Mesenchymal stem cell (in vitro differentiated cells and primary cell): ENCODE measurements at regions not wholly inside any gene's neighbourhood (a gene's known extent, or its start where the extent isn't known, plus 50 kb on each side); places are given as distances from the start of the nearest gene placed in this dataset.
"Not testable (repeated sequence)": the region's sequence is repeated elsewhere in the genome, so short reads cannot be mapped to it uniquely, and the experiment has no call there.

Source experiments
- DNase-seq: peaks from one replicate; pipeline ENCODE4 v3.0.0-alpha.2; 2013
- H2AFZ ChIP-seq: one replicate; pipeline ENCODE4 v1.6.1; 2013; ENCODE audit warnings: low read depth, mild to moderate bottlenecking, control low read depth, inconsistent platforms, low read length, moderate library complexity
- H2AK5ac ChIP-seq: 2 replicates; pipeline ENCODE4 v1.6.1; 2013; ENCODE audit warnings: low read length, moderate library complexity, mild to moderate bottlenecking, inconsistent platforms; ENCODE audit not compliant: severe bottlenecking
- H2BK120ac ChIP-seq: one replicate; pipeline ENCODE4 v1.6.1; 2013; ENCODE audit warnings: low read depth, mild to moderate bottlenecking, inconsistent platforms, low read length, moderate library complexity
- H2BK12ac ChIP-seq, 2 experiments: one replicate each; pipeline ENCODE4 v1.6.1; 2013; ENCODE audit warnings: inconsistent platforms in 2 of 2, low read length in 2 of 2, mild to moderate bottlenecking in 2 of 2, moderate library complexity in 2 of 2, control low read depth in 1 of 2
- H2BK15ac ChIP-seq: one replicate; pipeline ENCODE4 v1.6.1; 2013; ENCODE audit warnings: mild to moderate bottlenecking, low read depth, inconsistent platforms; ENCODE audit not compliant: poor library complexity, severe bottlenecking
- H2BK5ac ChIP-seq: 2 replicates; pipeline ENCODE4 v1.6.1; 2013; ENCODE audit warnings: low read depth, mild to moderate bottlenecking, low read length, control low read depth, inconsistent platforms; ENCODE audit not compliant: poor library complexity, severe bottlenecking
- H3K14ac ChIP-seq, 2 experiments: one replicate each; pipeline ENCODE4 v1.6.1; 2013; ENCODE audit warnings: inconsistent platforms in 2 of 2, low read length in 2 of 2, control low read depth in 1 of 2, mild to moderate bottlenecking in 1 of 2, moderate library complexity in 1 of 2
- H3K18ac ChIP-seq, 2 experiments: one replicate each; pipeline ENCODE4 v1.6.1; 2013; ENCODE audit warnings: inconsistent platforms in 2 of 2, low read length in 2 of 2, control low read depth in 1 of 2, low read depth in 1 of 2, mild to moderate bottlenecking in 1 of 2
- H3K23ac ChIP-seq, 2 experiments: one replicate each; pipeline ENCODE4 v1.6.1; 2013; ENCODE audit warnings: inconsistent platforms in 2 of 2, low read length in 2 of 2, mild to moderate bottlenecking in 2 of 2, moderate library complexity in 2 of 2, control low read depth in 1 of 2
- H3K27ac ChIP-seq: 2 replicates; pipeline ENCODE4 v1.5.1; 2013; ENCODE audit warnings: mild to moderate bottlenecking, moderate library complexity, low read length, control low read depth, inconsistent platforms; ENCODE audit not compliant: poor library complexity, severe bottlenecking
- H3K27me3 ChIP-seq, 2 experiments: 2 replicates each; pipeline versions ENCODE4 v1.6.1 to v1.7.0; 2013; ENCODE audit warnings: low read length in 2 of 2, mild to moderate bottlenecking in 2 of 2, moderate library complexity in 2 of 2, control low read depth in 1 of 2, inconsistent platforms in 1 of 2; ENCODE audit not compliant: control insufficient read depth in 1 of 2, insufficient read depth in 1 of 2
- H3K36me3 ChIP-seq, 2 experiments: 2 replicates each; pipeline versions ENCODE4 v1.6.1 to v1.7.0; 2013; ENCODE audit warnings: low read length in 2 of 2, control low read depth in 1 of 2, inconsistent platforms in 1 of 2, low read depth in 1 of 2, mild to moderate bottlenecking in 1 of 2; ENCODE audit not compliant: insufficient read depth in 2 of 2, control insufficient read depth in 1 of 2
- H3K4ac ChIP-seq, 2 experiments: one replicate each; pipeline ENCODE4 v1.6.1; 2013; ENCODE audit warnings: inconsistent platforms in 2 of 2, low read length in 2 of 2, mild to moderate bottlenecking in 2 of 2, moderate library complexity in 2 of 2, control low read depth in 1 of 2, low read depth in 1 of 2
- H3K4me1 ChIP-seq: 2 replicates; pipeline ENCODE4 v1.6.1; 2013; ENCODE audit warnings: low read depth, low read length, control low read depth; ENCODE audit not compliant: control insufficient read depth, insufficient read depth
- H3K4me2 ChIP-seq: 2 replicates; pipeline ENCODE4 v1.6.1; 2013; ENCODE audit warnings: low read length, mild to moderate bottlenecking, inconsistent platforms; ENCODE audit not compliant: poor library complexity, severe bottlenecking
- H3K4me3 ChIP-seq, 2 experiments: 2 replicates each; pipeline versions ENCODE4 v1.5.1 to v1.7.0; 2013; ENCODE audit warnings: low read length in 2 of 2, mild to moderate bottlenecking in 2 of 2, control low read depth in 1 of 2, low read depth in 1 of 2; ENCODE audit not compliant: insufficient read depth in 1 of 2
- H3K79me1 ChIP-seq: replicated peaks from 2 replicates; pipeline ENCODE4 v1.6.1; 2013; ENCODE audit warnings: mild to moderate bottlenecking, control low read depth, low read length, inconsistent platforms; ENCODE audit not compliant: poor library complexity, severe bottlenecking
- H3K9ac ChIP-seq: 2 replicates; pipeline ENCODE4 v1.7.0; 2013; ENCODE audit warnings: mild to moderate bottlenecking, low read length, moderate library complexity
- H3K9me3 ChIP-seq: 2 replicates; pipeline ENCODE4 v1.7.0; 2013; ENCODE audit warnings: mild to moderate bottlenecking, low read length; ENCODE audit not compliant: control insufficient read depth
- H4K8ac ChIP-seq: one replicate; pipeline ENCODE4 v1.6.1; 2013; ENCODE audit warnings: inconsistent platforms, mild to moderate bottlenecking, low read length, moderate library complexity
- H4K91ac ChIP-seq: one replicate; pipeline ENCODE4 v1.6.1; 2013; ENCODE audit warnings: mild to moderate bottlenecking, low read length, inconsistent platforms
- WGBS: methylation state at CpG from one replicate; pipeline ENCODE4 v1.1.7; 2013; ENCODE audit warnings: mixed read lengths; 5-methylcytosine and 5-hydroxymethylcytosine counted together

- H3K27me3 ChIP-seq, result peaks cover 0 to 4% of the 10 kb centered on the region in 2 experiments
- no peak overlapping the region for H3K9ac ChIP-seq
- no peak overlapping the region for H3K4ac ChIP-seq
- H4K8ac ChIP-seq, result no peak overlapping the region
- H2BK5ac ChIP-seq, result no peak overlapping the region
- H3K27ac ChIP-seq, result no peak overlapping the region
- H3K36me3 ChIP-seq, result no peaks in the 10 kb centered on the region
- no peaks in the 10 kb centered on the region for H3K4me1 ChIP-seq
- H3K4me2 ChIP-seq, result no peak overlapping the region
- no peak overlapping the region for H2AK5ac ChIP-seq
- no peak overlapping the region for H3K23ac ChIP-seq
- no peak overlapping the region for H2BK12ac ChIP-seq
- 96% methylated on average over 4 of the region's 4 CpGs for WGBS
- no peak overlapping the region for H3K18ac ChIP-seq
- H3K14ac ChIP-seq, result no peak overlapping the region
- H3K9me3 ChIP-seq, result no peaks in the 10 kb centered on the region
- no peak overlapping the region for H3K4me3 ChIP-seq
- no peaks in the 10 kb centered on the region for H3K79me1 ChIP-seq
- H2BK15ac ChIP-seq, result no peak overlapping the region
- no peak overlapping the region for H2AFZ ChIP-seq
- DNase-seq, result no peak
- no peak overlapping the region for H4K91ac ChIP-seq
- no peak overlapping the region for H2BK120ac ChIP-seq
Measured at GRCh38 chr2:88396209-88396608, 56.3 kb downstream of the FOXI3 start.

DNA sequence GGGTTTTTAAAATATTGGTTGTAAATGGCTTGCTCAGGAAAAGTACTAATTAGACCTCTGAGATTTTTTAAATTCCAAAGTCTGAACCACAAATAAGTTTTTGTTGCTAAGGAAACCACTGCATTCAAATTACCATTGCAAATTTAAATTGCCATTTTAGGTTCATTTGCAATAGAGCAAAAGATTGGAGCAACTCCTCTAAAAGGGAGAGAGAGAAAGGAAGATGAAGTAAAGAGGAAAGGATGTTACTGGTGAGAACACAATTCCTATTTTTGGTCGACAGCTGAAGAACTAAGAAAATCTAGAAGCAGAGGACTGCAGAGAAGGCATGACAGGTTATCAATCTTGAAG, 74.9 kb downstream of the FOXI3 start:
- no peak overlapping the region for H2BK5ac ChIP-seq
- H2BK120ac ChIP-seq, result no peak overlapping the region
- H3K14ac ChIP-seq, result no peak overlapping the region
- no peak overlapping the region for H2BK12ac ChIP-seq
- no peaks in the 10 kb centered on the region for H3K79me1 ChIP-seq
- no peaks in the 10 kb centered on the region for H3K27me3 ChIP-seq
- H3K4ac ChIP-seq, result no peak overlapping the region
- H2AFZ ChIP-seq, result no peak overlapping the region
- no peak overlapping the region for H3K4me2 ChIP-seq
- no peaks in the 10 kb centered on the region for H3K4me1 ChIP-seq
- no peak overlapping the region for H3K18ac ChIP-seq
- no peak overlapping the region for H3K9ac ChIP-seq
- no peak overlapping the region for H3K23ac ChIP-seq
- H4K91ac ChIP-seq, result no peak overlapping the region
- H3K36me3 ChIP-seq, result no peaks in the 10 kb centered on the region
- 50% methylated on average over 1 of the region's 1 CpG for WGBS
- no peak for DNase-seq
- no peak overlapping the region for H3K27ac ChIP-seq
- H2AK5ac ChIP-seq, result no peak overlapping the region
- H2BK15ac ChIP-seq, result no peak overlapping the region
- no peak overlapping the region for H4K8ac ChIP-seq
- peaks cover 3% of the 10 kb centered on the region for H3K9me3 ChIP-seq
- no peak overlapping the region for H3K4me3 ChIP-seq

- Histone ChIP-seq H2BK5ac (no peak overlapping the region), H2BK15ac (no peak overlapping the region), H3K23ac (no peak overlapping the region), H4K8ac (no peak overlapping the region), H2AFZ (no peak overlapping the region), H3K4me3 (no peak overlapping the region), H2BK12ac (no peak overlapping the region), H3K14ac (no peak overlapping the region), H3K9me3 (peaks cover 3% of the 10 kb centered on the region), H3K79me1 (no peaks in the 10 kb centered on the region), H2BK120ac (no peak overlapping the region), H3K9ac (no peak overlapping the region), H3K27me3 (no peaks in the 10 kb centered on the region), H3K4ac (no peak overlapping the region), H4K91ac (no peak overlapping the region), H3K27ac (no peak overlapping the region), H3K4me1 (no peaks in the 10 kb centered on the region), H3K4me2 (no peak overlapping the region), H3K36me3 (no peaks in the 10 kb centered on the region), H3K18ac (no peak overlapping the region), H2AK5ac (no peak overlapping the region)
- 36% methylated on average over 1 of the region's 3 CpGs for WGBS
- no peak for DNase-seq
Measured at GRCh38 chr2:88372042-88372441, 80.5 kb downstream of the FOXI3 start.

DNA sequence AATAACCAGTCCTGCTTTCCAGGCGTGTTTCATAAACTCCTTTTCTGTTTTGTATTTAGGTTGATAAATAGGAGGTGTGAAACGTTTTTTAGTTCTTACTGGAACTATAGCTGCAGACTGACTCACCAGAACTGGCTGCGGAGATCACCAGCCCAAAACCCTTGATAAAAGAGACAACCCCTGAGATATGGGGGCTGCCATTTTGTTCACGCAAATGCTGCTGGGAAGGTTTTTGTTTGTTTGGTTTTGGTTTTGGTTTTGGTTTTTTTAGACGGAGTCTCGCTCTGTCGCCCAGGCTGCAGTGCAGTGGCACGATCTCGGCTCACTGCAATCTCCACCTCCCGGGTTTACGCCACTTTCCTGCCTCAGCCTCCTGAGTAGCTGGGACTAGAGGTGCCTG, 87.1 kb downstream of the FOXI3 start:
- not testable (repeated sequence) for H3K27me3 ChIP-seq, H3K4me3 ChIP-seq, H2AFZ ChIP-seq, H4K91ac ChIP-seq, H3K23ac ChIP-seq, DNase-seq, H3K4me2 ChIP-seq, H2BK120ac ChIP-seq, H3K9me3 ChIP-seq, H2BK15ac ChIP-seq, H3K14ac ChIP-seq, H2BK12ac ChIP-seq, H3K79me1 ChIP-seq, H3K4ac ChIP-seq, H3K9ac ChIP-seq, H2AK5ac ChIP-seq, H3K27ac ChIP-seq, H4K8ac ChIP-seq, H2BK5ac ChIP-seq, H3K18ac ChIP-seq, H3K4me1 ChIP-seq, H3K36me3 ChIP-seq
- 89% methylated on average over 11 of the region's 11 CpGs for WGBS
